KMS-11 (cell line): ENCODE measurements at regions not wholly inside any gene's neighbourhood (a gene's known extent, or its start where the extent isn't known, plus 50 kb on each side); places are given as distances from the start of the nearest gene placed in this dataset.
"Not testable (repeated sequence)": the region's sequence is repeated elsewhere in the genome, so short reads cannot be mapped to it uniquely, and the experiment has no call there.

Experiments used
- H2AFZ ChIP-seq: fragments of 200-600 bp; sonication (generic); 2 replicates; pipeline ENCODE4 v1.6.1; 2016; ENCODE audit warnings: antibody characterized with exemption, mixed run types, low read depth
- H3K27ac ChIP-seq: fragments of 200-600 bp; sonication (generic); 2 replicates; pipeline ENCODE4 v1.6.1; 2016; ENCODE audit warnings: mild to moderate bottlenecking, mixed run types
- H3K27me3 ChIP-seq: fragments of 200-600 bp; sonication (generic); 2 replicates; pipeline ENCODE4 v1.6.1; 2017; ENCODE audit warnings: mild to moderate bottlenecking, low read depth, mixed run types, moderate library complexity; ENCODE audit not compliant: insufficient read depth
- H3K36me3 ChIP-seq: fragments of 200-600 bp; sonication (generic); 2 replicates; pipeline ENCODE4 v1.6.1; 2017; ENCODE audit warnings: mild to moderate bottlenecking, mixed run types; ENCODE audit not compliant: insufficient read depth
- H3K4me1 ChIP-seq: fragments of 200-600 bp; sonication (generic); 2 replicates; pipeline ENCODE4 v1.6.1; 2016; ENCODE audit warnings: mild to moderate bottlenecking, low read depth, mixed run types; ENCODE audit not compliant: poor library complexity, severe bottlenecking
- H3K4me2 ChIP-seq: fragments of 200-600 bp; sonication (generic); 2 replicates; pipeline ENCODE4 v1.7.0; 2016; ENCODE audit warnings: mild to moderate bottlenecking, mixed run types
- H3K4me3 ChIP-seq: fragments of 200-600 bp; sonication (generic); IDR thresholded peaks from 2 replicates; pipeline ENCODE4 v1.6.1; 2017; ENCODE audit warnings: low read depth, low read length, mixed read lengths; ENCODE audit not compliant: insufficient read depth
- H3K79me2 ChIP-seq: fragments of 200-600 bp; sonication (generic); 2 replicates; pipeline ENCODE4 v1.6.1; 2016; ENCODE audit warnings: low read depth, mixed run types; ENCODE audit not compliant: insufficient read depth
- H3K9ac ChIP-seq: fragments of 200-600 bp; sonication (generic); 2 replicates; pipeline ENCODE4 v1.6.1; 2016; ENCODE audit warnings: mild to moderate bottlenecking, mixed run types
- H4K20me1 ChIP-seq: fragments of 200-600 bp; sonication (generic); 2 replicates; pipeline ENCODE4 v1.6.1; 2016; ENCODE audit warnings: mild to moderate bottlenecking, mixed run types; ENCODE audit not compliant: insufficient read depth
- CTCF ChIP-seq: fragments of 200-600 bp; sonication (generic); conservative IDR thresholded peaks from 2 replicates; pipeline ENCODE4 v1.6.1; 2017; ENCODE audit warnings: low read depth, mild to moderate bottlenecking, antibody characterized with exemption, low read length, moderate library complexity, mixed read lengths

GRCh38 chrX:139429913-139430312, 100.6 kb upstream of the F9 start:
- Histone ChIP-seq H3K36me3 (no peaks in the 10 kb centered on the region), H3K4me3 (no peak overlapping the region), H3K27ac (no peak overlapping the region), H3K27me3 (no peaks in the 10 kb centered on the region), H4K20me1 (no peaks in the 10 kb centered on the region), H3K4me2 (no peak overlapping the region), H3K79me2 (no peaks in the 10 kb centered on the region), H2AFZ (no peak overlapping the region), H3K9ac (no peak overlapping the region), H3K4me1 (no peaks in the 10 kb centered on the region)
- no peak for TF ChIP-seq CTCF

- Histone ChIP-seq H3K9ac (no peak overlapping the region), H3K4me3 (no peak overlapping the region), H3K4me2 (no peak overlapping the region), H3K4me1 (no peaks in the 10 kb centered on the region), H3K27me3 (no peaks in the 10 kb centered on the region), H3K79me2 (no peaks in the 10 kb centered on the region), H3K27ac (no peak overlapping the region), H4K20me1 (no peaks in the 10 kb centered on the region), H2AFZ (no peak overlapping the region), H3K36me3 (no peaks in the 10 kb centered on the region)
- TF ChIP-seq CTCF, result no peak
These were observed 107.4 kb upstream of the F9 start for GRCh38 chrX:139423186-139423585.

GRCh38 chrX:139398258-139398657, 132.3 kb upstream of the F9 start:
- H3K27ac ChIP-seq, H3K27me3 ChIP-seq, H3K4me3 ChIP-seq, H3K36me3 ChIP-seq, H4K20me1 ChIP-seq, H2AFZ ChIP-seq, H3K4me1 ChIP-seq, H3K4me2 ChIP-seq, H3K9ac ChIP-seq, H3K79me2 ChIP-seq: not testable (repeated sequence)

- Histone ChIP-seq H3K27ac (no peak overlapping the region), H2AFZ (no peak overlapping the region), H3K4me1 (no peaks in the 10 kb centered on the region), H3K4me2 (no peak overlapping the region), H3K36me3 (no peaks in the 10 kb centered on the region), H4K20me1 (no peaks in the 10 kb centered on the region), H3K27me3 (no peaks in the 10 kb centered on the region), H3K4me3 (no peak overlapping the region), H3K9ac (no peak overlapping the region), H3K79me2 (no peaks in the 10 kb centered on the region)
- TF ChIP-seq CTCF, result no peak
These were observed 142.3 kb upstream of the F9 start for GRCh38 chrX:139388254-139388653.

- no peak overlapping the region for H3K4me2 ChIP-seq
- H3K9ac ChIP-seq, result no peak overlapping the region
- H3K79me2 ChIP-seq, result no peaks in the 10 kb centered on the region
- H2AFZ ChIP-seq, result no peak overlapping the region
- no peak overlapping the region for H3K4me3 ChIP-seq
- no peak overlapping the region for H3K27ac ChIP-seq
- no peaks in the 10 kb centered on the region for H3K36me3 ChIP-seq
- no peaks in the 10 kb centered on the region for H4K20me1 ChIP-seq
- H3K27me3 ChIP-seq, result no peaks in the 10 kb centered on the region
- H3K4me1 ChIP-seq, result no peaks in the 10 kb centered on the region
- no peak for TF ChIP-seq CTCF
These were observed 148.0 kb upstream of the F9 start for GRCh38 chrX:139382529-139382928.

GRCh38 chrX:139376547-139376946, 154.0 kb upstream of the F9 start:
- not testable (repeated sequence) for H4K20me1 ChIP-seq, H3K4me3 ChIP-seq, H3K9ac ChIP-seq, H3K79me2 ChIP-seq, H3K36me3 ChIP-seq, H3K27ac ChIP-seq, H3K27me3 ChIP-seq, H2AFZ ChIP-seq, H3K4me1 ChIP-seq, H3K4me2 ChIP-seq
